Neural progenitor cell (in vitro differentiated cells): ENCODE measurements at regions not wholly inside any gene's neighbourhood (a gene's known extent, or its start where the extent isn't known, plus 50 kb on each side); places are given as distances from the start of the nearest gene placed in this dataset.

Experiments used
- DNase-seq: peaks from one replicate; pipeline ENCODE4 v3.0.0-alpha.2; 2016; ENCODE audit warnings: low spot score
- H2AFZ ChIP-seq: fragments of 200-600 bp; sonication (generic); replicated peaks from 2 replicates; pipeline ENCODE4 v1.6.1; 2016; ENCODE audit warnings: antibody characterized with exemption
- H3F3A ChIP-seq: fragments of 200-600 bp; sonication (generic); 2 replicates; pipeline ENCODE4 v1.6.1; 2016; ENCODE audit warnings: antibody characterized with exemption, low read depth
- H3K27ac ChIP-seq: fragments of 200-600 bp; sonication (generic); 2 replicates; pipeline ENCODE4 v1.5.1; 2016; ENCODE audit warnings: mild to moderate bottlenecking
- H3K27me3 ChIP-seq: fragments of 200-600 bp; sonication (generic); 2 replicates; pipeline ENCODE4 v1.6.1; 2016; ENCODE audit warnings: mild to moderate bottlenecking, moderate library complexity
- H3K36me3 ChIP-seq: fragments of 200-600 bp; sonication (generic); 2 replicates; pipeline ENCODE4 v1.5.1; 2016
- H3K4me1 ChIP-seq: fragments of 200-600 bp; sonication (generic); 2 replicates; pipeline ENCODE4 v1.6.1; 2016; ENCODE audit warnings: mixed run types
- H3K4me2 ChIP-seq: fragments of 200-600 bp; sonication (generic); 2 replicates; pipeline ENCODE4 v1.6.1; 2016
- H3K4me3 ChIP-seq: fragments of 200-600 bp; sonication (generic); 2 replicates; pipeline ENCODE4 v1.5.1; 2016
- H3K79me2 ChIP-seq: fragments of 200-600 bp; sonication (generic); 2 replicates; pipeline ENCODE4 v1.6.1; 2016; ENCODE audit warnings: low read depth
- H3K9ac ChIP-seq: fragments of 200-600 bp; sonication (generic); 2 replicates; pipeline ENCODE4 v1.6.1; 2016
- H3K9me3 ChIP-seq: fragments of 200-600 bp; sonication (generic); 2 replicates; pipeline ENCODE4 v1.5.1; 2016; ENCODE audit warnings: low read depth
- H4K20me1 ChIP-seq: fragments of 200-600 bp; sonication (generic); 2 replicates; pipeline ENCODE4 v1.6.1; 2016; ENCODE audit warnings: low read depth
- H3K27ac Mint-ChIP-seq: 3 replicates; pipeline ENCODE4 v1.8.0; 2021; ENCODE audit warnings: mixed read lengths
- H3K27me3 Mint-ChIP-seq: 2 replicates; pipeline ENCODE4 v1.8.0; 2022; ENCODE audit warnings: low read depth, mild to moderate bottlenecking, inconsistent platforms, moderate library complexity, mixed read lengths; ENCODE audit not compliant: insufficient read depth
- H3K36me3 Mint-ChIP-seq: 3 replicates; pipeline ENCODE4 v1.8.0; 2021; ENCODE audit warnings: mixed read lengths
- H3K4me1 Mint-ChIP-seq: 3 replicates; pipeline ENCODE4 v1.8.0; 2021; ENCODE audit warnings: mixed read lengths
- H3K4me3 Mint-ChIP-seq: 3 replicates; pipeline ENCODE4 v1.8.0; 2021; ENCODE audit warnings: mild to moderate bottlenecking, moderate library complexity, mixed read lengths
- H3K9me3 Mint-ChIP-seq: 3 replicates; pipeline ENCODE4 v1.8.0; 2020; ENCODE audit warnings: mixed read lengths
- CTCF ChIP-seq: fragments of 200-600 bp; sonication (generic); IDR thresholded peaks from 2 replicates; pipeline ENCODE4 v1.5.1; 2017; ENCODE audit warnings: antibody characterized with exemption, mild to moderate bottlenecking
- EZH2 ChIP-seq: fragments of 200-600 bp; sonication (generic); IDR thresholded peaks from 2 replicates; pipeline ENCODE4 v1.6.1; 2017; ENCODE audit warnings: antibody characterized with exemption, mild to moderate bottlenecking, moderate library complexity
- EZH2phosphoT487 ChIP-seq: fragments of 200-600 bp; sonication (generic); IDR thresholded peaks from 2 replicates; pipeline ENCODE4 v1.6.1; 2017; ENCODE audit warnings: antibody characterized with exemption

DNA sequence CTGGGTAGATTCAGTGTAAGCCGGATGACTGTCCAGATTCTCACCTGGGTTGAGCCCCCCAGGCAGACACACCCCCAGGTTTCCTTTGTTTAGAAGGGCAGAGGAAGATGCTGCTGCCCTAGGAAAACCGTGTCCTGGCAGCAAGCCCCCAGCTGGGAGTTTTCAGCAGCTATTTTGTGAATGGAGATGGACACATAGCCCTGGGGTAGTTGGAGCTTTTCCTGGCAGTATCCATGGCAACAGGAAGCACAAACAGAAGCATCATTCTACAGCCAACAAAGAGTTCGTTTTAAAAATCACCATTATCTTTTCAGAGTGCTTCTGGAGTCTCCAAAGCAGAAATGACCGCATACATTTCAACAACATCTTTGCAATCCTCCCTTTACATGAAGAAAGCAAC lies 245.5 kb downstream of the BRD1 start:
- Histone ChIP-seq H3K36me3 (no peaks in the 10 kb centered on the region), H3K9me3 (no peaks in the 10 kb centered on the region), H2AFZ (no peak overlapping the region), H3K27me3 (no peaks in the 10 kb centered on the region), H3K9ac (no peak overlapping the region), H3K79me2 (no peaks in the 10 kb centered on the region), H3K4me2 (no peak overlapping the region), H3K4me3 (no peak overlapping the region), H3K27ac (no peak overlapping the region), H3K4me1 (no peaks in the 10 kb centered on the region), H4K20me1 (no peaks in the 10 kb centered on the region), H3F3A (no peaks in the 10 kb centered on the region)
- Mint-ChIP-seq H3K36me3 (no peaks in the 10 kb centered on the region), H3K27ac (peak overlapping the region; percentile 55), H3K4me1 (peaks cover 6% of the 10 kb centered on the region), H3K27me3 (peaks cover 5% of the 10 kb centered on the region), H3K9me3 (peaks cover 5% of the 10 kb centered on the region), H3K4me3 (no peak overlapping the region)
- TF ChIP-seq EZH2phosphoT487, result no peak
- no peak for TF ChIP-seq CTCF
- TF ChIP-seq EZH2, result no peak
- no peak for DNase-seq

DNA sequence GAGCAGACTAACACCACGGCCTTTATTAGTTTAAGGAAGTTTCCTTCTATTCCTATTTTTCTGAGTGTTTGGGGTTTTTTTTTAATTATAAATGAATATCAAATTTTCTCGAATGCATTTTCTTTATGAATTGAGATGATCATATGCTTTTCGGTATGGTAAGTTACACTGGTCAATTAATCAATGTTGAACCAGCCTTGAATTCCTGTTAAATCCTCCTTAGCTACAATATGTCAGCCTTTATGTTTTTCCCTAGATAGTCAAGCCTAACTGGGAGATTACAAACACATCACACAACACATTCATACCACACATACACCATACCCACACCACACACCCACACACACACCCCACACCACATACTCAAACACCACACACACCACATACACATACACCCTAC lies 247.6 kb downstream of the BRD1 start:
- Mint-ChIP-seq H3K36me3 (no peaks in the 10 kb centered on the region), H3K4me1 (peaks cover 2% of the 10 kb centered on the region)
- no peaks in the 10 kb centered on the region for H3K9me3 ChIP-seq

GRCh38 chr22:49577168-49578060 lies 250.3 kb downstream of the BRD1 start:
- Histone ChIP-seq H3K4me1 (no peaks in the 10 kb centered on the region), H2AFZ (no peak overlapping the region), H3K27me3 (no peaks in the 10 kb centered on the region), H3K9ac (no peak overlapping the region), H3K36me3 (no peaks in the 10 kb centered on the region), H4K20me1 (no peaks in the 10 kb centered on the region), H3K9me3 (no peaks in the 10 kb centered on the region), H3K4me3 (no peak overlapping the region), H3F3A (no peaks in the 10 kb centered on the region), H3K79me2 (no peaks in the 10 kb centered on the region), H3K27ac (no peak overlapping the region), H3K4me2 (no peak overlapping the region)
- Mint-ChIP-seq H3K4me1 (no peaks in the 10 kb centered on the region), H3K36me3 (no peaks in the 10 kb centered on the region), H3K9me3 (peaks cover 5% of the 10 kb centered on the region), H3K27me3 (peaks cover under 1% of the 10 kb centered on the region), H3K27ac (peak overlapping the region; percentile 42), H3K4me3 (no peak overlapping the region)
- TF ChIP-seq EZH2phosphoT487 (no peak), CTCF (no peak), EZH2 (no peak)
- DNase-seq, result no peak

More for the DNA sequence above, 247.6 kb downstream of the BRD1 start:
- H3K4me1 ChIP-seq, result no peaks in the 10 kb centered on the region
- no peak for DNase-seq
- no peak overlapping the region for H3K27ac Mint-ChIP-seq
- no peak overlapping the region for H2AFZ ChIP-seq
- H3K27ac ChIP-seq, result no peak overlapping the region
- no peaks in the 10 kb centered on the region for H4K20me1 ChIP-seq
- TF ChIP-seq CTCF, result no peak
- TF ChIP-seq EZH2, result no peak
- no peak for TF ChIP-seq EZH2phosphoT487
- no peaks in the 10 kb centered on the region for H3K27me3 ChIP-seq
- no peaks in the 10 kb centered on the region for H3K79me2 ChIP-seq
- H3K9me3 Mint-ChIP-seq, result peaks cover 5% of the 10 kb centered on the region
- no peak overlapping the region for H3K9ac ChIP-seq
- H3K4me3 Mint-ChIP-seq, result no peak overlapping the region
- H3F3A ChIP-seq, result no peaks in the 10 kb centered on the region
- H3K36me3 ChIP-seq, result no peaks in the 10 kb centered on the region
- H3K4me3 ChIP-seq, result no peak overlapping the region
- H3K4me2 ChIP-seq, result no peak overlapping the region
- peaks cover 5% of the 10 kb centered on the region for H3K27me3 Mint-ChIP-seq
